Rectal smooth muscle tissue (tissue), 1 donor: ENCODE measurements at regions not wholly inside any gene's neighbourhood (a gene's known extent, or its start where the extent isn't known, plus 50 kb on each side); places are given as distances from the start of the nearest gene placed in this dataset.
"Not testable (repeated sequence)": the region's sequence is repeated elsewhere in the genome, so short reads cannot be mapped to it uniquely, and the experiment has no call there.

ENCODE experiments used
- H3K27ac ChIP-seq: one replicate; pipeline ENCODE4 v1.7.0; 2013; ENCODE audit warnings: low read depth, low read length, inconsistent platforms
- H3K27me3 ChIP-seq: one replicate; pipeline ENCODE4 v1.7.0; 2013; ENCODE audit warnings: low read length; ENCODE audit not compliant: control insufficient read depth, insufficient read depth
- H3K36me3 ChIP-seq: one replicate; pipeline ENCODE4 v1.7.0; 2013; ENCODE audit warnings: low read length; ENCODE audit not compliant: control insufficient read depth, insufficient read depth
- H3K4me1 ChIP-seq: one replicate; pipeline ENCODE4 v1.7.0; 2013; ENCODE audit warnings: low read length; ENCODE audit not compliant: control insufficient read depth, insufficient read depth
- H3K4me3 ChIP-seq: one replicate; pipeline ENCODE4 v1.7.0; 2013; ENCODE audit warnings: low read length
- H3K9ac ChIP-seq: one replicate; pipeline ENCODE4 v1.7.0; 2013; ENCODE audit warnings: low read length

GRCh38 chr9:12276505-12276904 lies 416.7 kb upstream of the TYRP1 start:
- H3K4me3 ChIP-seq = no peak overlapping the region
- H3K36me3 ChIP-seq = no peaks in the 10 kb centered on the region
- H3K4me1 ChIP-seq = peaks cover 9% of the 10 kb centered on the region
- no peaks in the 10 kb centered on the region for H3K27me3 ChIP-seq
- no peak overlapping the region for H3K27ac ChIP-seq
- H3K9ac ChIP-seq = no peak overlapping the region

GRCh38 chr9:12289711-12290110 lies 403.5 kb upstream of the TYRP1 start:
- Histone ChIP-seq H3K9ac (no peak overlapping the region), H3K27me3 (no peaks in the 10 kb centered on the region), H3K36me3 (no peaks in the 10 kb centered on the region), H3K4me3 (no peak overlapping the region), H3K4me1 (no peaks in the 10 kb centered on the region), H3K27ac (no peak overlapping the region)

DNA sequence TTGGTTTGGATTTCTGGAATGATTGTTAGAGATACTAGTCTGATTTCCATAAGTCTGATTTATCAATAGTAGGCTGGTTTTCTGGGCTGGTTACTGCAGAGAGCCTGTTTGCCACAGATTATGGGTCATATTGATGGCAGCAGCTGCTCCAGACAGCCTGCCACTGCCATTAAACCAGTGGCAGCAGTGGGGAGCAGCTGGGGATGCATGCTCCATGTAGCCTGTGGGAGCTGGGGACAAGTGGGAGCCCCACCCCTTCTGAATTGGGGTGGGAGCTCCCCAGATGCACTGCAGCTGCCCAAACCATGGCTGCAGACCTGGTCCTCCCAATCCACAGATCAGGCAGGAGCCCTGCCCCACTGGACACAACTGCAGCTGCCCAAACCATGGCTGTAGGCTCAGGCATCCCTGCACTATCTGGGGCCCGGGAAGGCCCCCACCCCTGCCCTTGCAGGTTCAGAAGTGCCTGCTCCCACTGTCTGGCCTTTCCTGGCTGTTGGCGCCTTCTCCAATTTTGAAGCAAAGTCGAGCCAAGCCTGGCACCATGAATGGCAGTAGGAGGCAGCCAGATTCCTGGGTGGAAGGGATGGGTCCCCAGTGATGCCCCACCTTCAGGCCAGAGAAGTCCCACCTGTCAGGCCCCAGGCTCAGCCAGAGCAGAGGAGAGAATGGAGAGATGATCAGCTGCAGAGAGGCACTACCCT lies 402.9 kb upstream of the TYRP1 start:
- H3K4me1 ChIP-seq = no peaks in the 10 kb centered on the region
- H3K27ac ChIP-seq = no peak overlapping the region

GRCh38 chr9:12305211-12305610 lies 388.0 kb upstream of the TYRP1 start:
- Histone ChIP-seq H3K9ac (no peak overlapping the region), H3K27ac (no peak overlapping the region), H3K4me3 (no peak overlapping the region), H3K4me1 (no peaks in the 10 kb centered on the region), H3K36me3 (no peaks in the 10 kb centered on the region), H3K27me3 (no peaks in the 10 kb centered on the region)

More for the DNA sequence above, 402.9 kb upstream of the TYRP1 start:
- Histone ChIP-seq H3K9ac (no peak overlapping the region), H3K27me3 (no peaks in the 10 kb centered on the region), H3K36me3 (no peaks in the 10 kb centered on the region), H3K4me3 (no peak overlapping the region)

- no peak overlapping the region for H3K27ac ChIP-seq
- no peaks in the 10 kb centered on the region for H3K27me3 ChIP-seq
- no peaks in the 10 kb centered on the region for H3K36me3 ChIP-seq
- H3K9ac ChIP-seq = no peak overlapping the region
- H3K4me1 ChIP-seq = no peaks in the 10 kb centered on the region
- H3K4me3 ChIP-seq = no peak overlapping the region
These were observed 378.6 kb upstream of the TYRP1 start for GRCh38 chr9:12314589-12314988.

- no peak overlapping the region for H3K9ac ChIP-seq
- no peak overlapping the region for H3K4me3 ChIP-seq
- H3K4me1 ChIP-seq = no peaks in the 10 kb centered on the region
- H3K27me3 ChIP-seq = no peaks in the 10 kb centered on the region
- no peak overlapping the region for H3K27ac ChIP-seq
- no peaks in the 10 kb centered on the region for H3K36me3 ChIP-seq
These were observed 374.2 kb upstream of the TYRP1 start for GRCh38 chr9:12318732-12319685.

DNA sequence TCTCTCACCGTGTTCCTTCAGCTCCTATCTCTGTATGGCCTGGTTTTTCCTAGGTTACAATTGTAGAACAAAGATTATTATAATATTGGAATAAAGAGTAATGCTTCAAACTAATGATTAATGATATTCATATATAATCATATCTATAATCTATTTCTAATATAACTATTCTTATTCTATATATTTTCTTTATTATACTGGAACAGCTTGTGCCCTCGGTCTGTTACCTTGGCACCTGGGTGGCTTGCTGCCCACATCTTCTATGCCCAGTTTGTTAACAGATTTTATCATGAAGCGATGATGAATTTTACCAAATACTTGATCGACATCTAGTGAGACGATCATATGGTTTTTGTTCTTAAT lies 363.6 kb upstream of the TYRP1 start:
- Histone ChIP-seq H3K27ac (no peak overlapping the region), H3K27me3 (no peaks in the 10 kb centered on the region), H3K9ac (no peak overlapping the region), H3K4me3 (no peak overlapping the region), H3K36me3 (no peaks in the 10 kb centered on the region), H3K4me1 (no peaks in the 10 kb centered on the region)

DNA sequence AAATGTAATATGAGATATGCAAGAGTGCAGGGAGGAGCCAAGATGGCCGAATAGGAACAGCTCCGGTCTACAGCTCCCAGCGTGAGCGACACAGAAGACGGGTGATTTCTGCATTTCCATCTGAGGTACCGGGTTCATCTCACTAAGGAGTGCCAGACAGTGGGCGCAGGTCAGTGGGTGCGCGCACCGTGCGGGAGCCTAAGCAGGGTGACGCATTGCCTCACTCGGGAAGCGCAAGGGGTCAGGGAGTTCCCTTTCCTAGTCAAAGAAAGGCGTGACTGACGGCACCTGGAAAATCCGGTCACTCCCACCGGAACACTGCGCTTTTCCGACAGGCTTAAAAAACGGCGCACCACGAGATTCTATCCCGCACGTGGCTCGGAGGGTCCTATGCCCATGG lies 359.2 kb upstream of the TYRP1 start:
- not testable (repeated sequence) for H3K36me3 ChIP-seq, H3K4me3 ChIP-seq, H3K9ac ChIP-seq, H3K4me1 ChIP-seq, H3K27me3 ChIP-seq, H3K27ac ChIP-seq

- no peaks in the 10 kb centered on the region for H3K36me3 ChIP-seq
- no peak overlapping the region for H3K9ac ChIP-seq
- no peak overlapping the region for H3K4me3 ChIP-seq
- no peak overlapping the region for H3K27ac ChIP-seq
- H3K27me3 ChIP-seq = no peaks in the 10 kb centered on the region
- H3K4me1 ChIP-seq = no peaks in the 10 kb centered on the region
These were observed 342.4 kb upstream of the TYRP1 start for GRCh38 chr9:12350775-12351174.

DNA sequence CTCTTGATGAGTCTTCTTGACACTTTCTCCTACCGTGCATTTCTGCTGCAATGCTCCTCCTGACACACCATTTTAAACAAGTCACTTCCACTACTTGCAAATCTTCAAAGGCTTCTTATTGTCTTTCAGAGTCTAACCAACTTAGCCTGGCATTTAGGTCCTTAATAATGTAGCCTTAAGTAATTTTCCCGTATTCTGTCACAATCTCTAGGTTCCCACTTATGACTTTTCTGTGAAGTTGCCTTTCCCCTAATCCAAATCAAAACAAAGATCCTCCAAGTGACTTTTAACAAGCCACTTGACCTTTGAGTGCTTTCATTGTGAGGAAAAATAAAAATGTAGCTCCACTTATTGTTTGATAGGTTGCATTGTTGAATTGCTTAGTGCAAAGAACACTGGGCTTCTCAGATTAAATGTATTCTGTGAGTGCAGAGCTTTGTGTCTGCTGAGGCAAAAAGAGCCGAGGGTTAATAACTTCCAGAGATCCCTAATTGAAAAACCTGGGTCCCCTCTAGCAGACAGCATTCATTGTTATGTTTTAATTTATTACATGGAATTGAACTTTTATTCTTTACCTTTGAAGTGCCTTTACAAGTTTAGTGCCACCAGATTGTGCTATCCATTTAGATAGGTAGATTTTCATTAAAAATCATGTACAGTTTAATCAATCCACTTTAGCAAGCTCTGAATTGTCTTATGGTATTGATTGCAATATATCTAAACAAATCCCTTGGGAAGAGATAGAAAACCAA lies 341.7 kb upstream of the TYRP1 start:
- Histone ChIP-seq H3K27me3 (no peaks in the 10 kb centered on the region), H3K9ac (no peak overlapping the region), H3K4me1 (no peaks in the 10 kb centered on the region), H3K36me3 (no peaks in the 10 kb centered on the region), H3K4me3 (no peak overlapping the region), H3K27ac (no peak overlapping the region)

- no peaks in the 10 kb centered on the region for H3K36me3 ChIP-seq
- no peak overlapping the region for H3K4me3 ChIP-seq
- H3K27me3 ChIP-seq = no peaks in the 10 kb centered on the region
- H3K27ac ChIP-seq = no peak overlapping the region
- H3K9ac ChIP-seq = no peak overlapping the region
- H3K4me1 ChIP-seq = no peaks in the 10 kb centered on the region
These were observed 341.2 kb upstream of the TYRP1 start for GRCh38 chr9:12352045-12352315.

DNA sequence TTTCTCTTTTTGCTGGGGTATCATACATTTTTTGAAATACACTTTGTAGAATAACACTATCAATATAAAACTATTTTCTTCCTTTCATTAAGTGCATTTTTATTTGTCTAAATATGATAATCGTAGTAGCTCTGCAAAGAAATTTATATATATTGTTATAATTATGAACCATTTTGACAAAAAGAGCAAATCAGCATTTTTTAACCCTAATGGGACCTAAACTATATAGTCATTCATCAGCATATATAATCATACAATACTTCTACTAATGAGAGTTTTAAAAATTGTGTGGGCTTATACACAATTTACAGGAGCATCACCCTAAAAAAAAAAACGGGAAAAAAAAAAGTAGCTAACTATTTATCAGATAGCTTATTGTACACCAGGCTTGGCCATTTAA lies 329.7 kb upstream of the TYRP1 start:
- no peak overlapping the region for H3K9ac ChIP-seq
- no peaks in the 10 kb centered on the region for H3K4me1 ChIP-seq
- no peak overlapping the region for H3K27ac ChIP-seq
- no peak overlapping the region for H3K4me3 ChIP-seq
- H3K27me3 ChIP-seq = no peaks in the 10 kb centered on the region
- no peaks in the 10 kb centered on the region for H3K36me3 ChIP-seq
